Neural cell (in vitro differentiated cells): ENCODE measurements at regions not wholly inside any gene's neighbourhood (a gene's known extent, or its start where the extent isn't known, plus 50 kb on each side); places are given as distances from the start of the nearest gene placed in this dataset.

Source experiments
- H2AFZ ChIP-seq: fragments of 200-600, 300-800 bp; sonication (generic), shearing (Covaris generic); 2 replicates; pipeline ENCODE4 v1.6.0; 2014; ENCODE audit warnings: low read depth, mild to moderate bottlenecking, antibody characterized with exemption, low read length, moderate library complexity
- H3F3A ChIP-seq: fragments of 200-600 bp; shearing (Covaris generic); 2 replicates; pipeline ENCODE4 v1.6.1; 2016; ENCODE audit warnings: mild to moderate bottlenecking, moderate library complexity, mixed read lengths, antibody characterized with exemption, low read length; ENCODE audit not compliant: insufficient read depth, poor library complexity, severe bottlenecking
- H3K27ac ChIP-seq: fragments of 200-600, 300-800 bp; sonication (generic), shearing (Covaris generic); 2 replicates; pipeline ENCODE4 v1.5.1; 2014; ENCODE audit warnings: mild to moderate bottlenecking, low read length, moderate library complexity
- H3K27me3 ChIP-seq: fragments of 300-800, 200-600 bp; sonication (generic), shearing (Covaris generic); 2 replicates; pipeline ENCODE4 v1.6.0; 2014; ENCODE audit warnings: mild to moderate bottlenecking, low read depth, low read length, moderate library complexity; ENCODE audit not compliant: insufficient read depth
- H3K36me3 ChIP-seq: fragments of 300-800, 200-600 bp; sonication (generic), shearing (Covaris generic); 2 replicates; pipeline ENCODE4 v1.5.1; 2014; ENCODE audit warnings: mild to moderate bottlenecking, antibody characterized with exemption, low read length, moderate library complexity; ENCODE audit not compliant: insufficient read depth
- H3K4me2 ChIP-seq: fragments of 300-800, 200-600 bp; sonication (generic), shearing (Covaris generic); 2 replicates; pipeline ENCODE4 v1.6.0; 2014; ENCODE audit warnings: mild to moderate bottlenecking, low read length
- H3K4me3 ChIP-seq: fragments of 300-800, 200-600 bp; sonication (generic), shearing (Covaris generic); 2 replicates; pipeline ENCODE4 v1.5.1; 2014; ENCODE audit warnings: mild to moderate bottlenecking, low read length, moderate library complexity
- H3K79me2 ChIP-seq: fragments of 200-600 bp; shearing (Covaris generic); replicated peaks from 2 replicates; pipeline ENCODE4 v1.6.0; 2014; ENCODE audit warnings: mild to moderate bottlenecking, low read length, moderate library complexity; ENCODE audit not compliant: insufficient read depth
- H3K9ac ChIP-seq: fragments of 300-800, 200-600 bp; sonication (generic), shearing (Covaris generic); 2 replicates; pipeline ENCODE4 v1.6.1; 2016; ENCODE audit warnings: mild to moderate bottlenecking, low read length, mixed read lengths
- H3K9me2 ChIP-seq: fragments of 200-600 bp; shearing (Covaris generic); 2 replicates; pipeline ENCODE4 v1.6.1; 2016; ENCODE audit warnings: mild to moderate bottlenecking, low read length, mixed read lengths; ENCODE audit not compliant: insufficient read depth
- H3K9me3 ChIP-seq: fragments of 200-600, 300-800 bp; sonication (generic), shearing (Covaris generic); 2 replicates; pipeline ENCODE4 v1.6.1; 2016; ENCODE audit warnings: mild to moderate bottlenecking, mixed run types, low read length, moderate library complexity, mixed read lengths
- H4K20me1 ChIP-seq: fragments of 200-600 bp; shearing (Covaris generic); 2 replicates; pipeline ENCODE4 v1.6.1; 2016; ENCODE audit warnings: mild to moderate bottlenecking, mixed run types; ENCODE audit not compliant: insufficient read depth
- CTCF ChIP-seq: fragments of 450-650 bp; IDR thresholded peaks from 2 replicates; pipeline ENCODE4 v1.5.1; 2014; ENCODE audit warnings: antibody characterized with exemption, mild to moderate bottlenecking, moderate library complexity; ENCODE audit not compliant: poor library complexity, severe bottlenecking
- EP300 ChIP-seq: fragments of 450-650 bp; conservative IDR thresholded peaks from 2 replicates; pipeline ENCODE4 v1.6.1; 2014; ENCODE audit warnings: antibody characterized with exemption, mild to moderate bottlenecking, moderate library complexity; ENCODE audit not compliant: poor library complexity, severe bottlenecking
- EZH2 ChIP-seq: fragments of 200-600, 300-800 bp; shearing (Covaris generic), sonication (generic); IDR thresholded peaks from 2 replicates; pipeline ENCODE4 v1.6.1; 2014; ENCODE audit warnings: antibody characterized with exemption, low read length, borderline replicate concordance, mild to moderate bottlenecking; ENCODE audit not compliant: insufficient read depth, poor library complexity, severe bottlenecking
- MXI1 ChIP-seq: fragments of 450-650 bp; conservative IDR thresholded peaks from 2 replicates; pipeline ENCODE4 v1.6.1; 2014; ENCODE audit warnings: antibody characterized with exemption, mild to moderate bottlenecking; ENCODE audit not compliant: poor library complexity, severe bottlenecking
- POLR2AphosphoS5 ChIP-seq: IDR thresholded peaks from 2 replicates; pipeline ENCODE4 v1.6.1; 2012
- RAD21 ChIP-seq: fragments of 450-650 bp; conservative IDR thresholded peaks from 2 replicates; pipeline ENCODE4 v1.6.1; 2014; ENCODE audit warnings: antibody characterized with exemption, mild to moderate bottlenecking, moderate library complexity
- REST ChIP-seq: IDR thresholded peaks from 2 replicates; pipeline ENCODE4 v1.6.1; 2012; ENCODE audit warnings: borderline replicate concordance
- SMC3 ChIP-seq: fragments of 450-650 bp; conservative IDR thresholded peaks from 2 replicates; pipeline ENCODE4 v1.6.1; 2014; ENCODE audit warnings: antibody characterized with exemption, mild to moderate bottlenecking, moderate library complexity; ENCODE audit not compliant: poor library complexity
- TAF1 ChIP-seq: IDR thresholded peaks from 2 replicates; pipeline ENCODE4 v1.6.1; 2012; ENCODE audit warnings: low read depth

- H3K27ac ChIP-seq = no peak overlapping the region
- no peaks in the 10 kb centered on the region for H3K9me3 ChIP-seq
- no peak overlapping the region for H3K4me2 ChIP-seq
- no peaks in the 10 kb centered on the region for H3F3A ChIP-seq
- H3K79me2 ChIP-seq = no peaks in the 10 kb centered on the region
- no peaks in the 10 kb centered on the region for H4K20me1 ChIP-seq
- H3K9ac ChIP-seq = no peak overlapping the region
- H2AFZ ChIP-seq = no peak overlapping the region
- no peaks in the 10 kb centered on the region for H3K9me2 ChIP-seq
- H3K36me3 ChIP-seq = no peaks in the 10 kb centered on the region
- no peaks in the 10 kb centered on the region for H3K27me3 ChIP-seq
- no peak overlapping the region for H3K4me3 ChIP-seq
- no peak for TF ChIP-seq TAF1
- no peak for TF ChIP-seq REST
- no peak for TF ChIP-seq CTCF
- no peak for TF ChIP-seq SMC3
- no peak for TF ChIP-seq EP300
- TF ChIP-seq RAD21 = no peak
- TF ChIP-seq POLR2AphosphoS5 = no peak
- TF ChIP-seq MXI1 = no peak
- no peak for TF ChIP-seq EZH2
Measured at GRCh38 chr4:187919966-187920365, 75.6 kb upstream of the ZFP42 start.

- H4K20me1 ChIP-seq = no peaks in the 10 kb centered on the region
- TF ChIP-seq SMC3 (no peak), REST (no peak), TAF1 (no peak), EZH2 (no peak), MXI1 (no peak)
- H3K79me2 ChIP-seq = no peaks in the 10 kb centered on the region
- no peaks in the 10 kb centered on the region for H3K27me3 ChIP-seq
- no peak overlapping the region for H3K9ac ChIP-seq
- no peak overlapping the region for H3K27ac ChIP-seq
- no peak overlapping the region for H3K4me2 ChIP-seq
- no peaks in the 10 kb centered on the region for H3K9me3 ChIP-seq
- no peaks in the 10 kb centered on the region for H3K36me3 ChIP-seq
- H2AFZ ChIP-seq = no peak overlapping the region
- H3K4me3 ChIP-seq = no peak overlapping the region
- no peaks in the 10 kb centered on the region for H3K9me2 ChIP-seq
- no peaks in the 10 kb centered on the region for H3F3A ChIP-seq
Measured at GRCh38 chr4:187921946-187922623, 73.5 kb upstream of the ZFP42 start.
